PFSK-1 (cell line): ENCODE measurements at regions not wholly inside any gene's neighbourhood (a gene's known extent, or its start where the extent isn't known, plus 50 kb on each side); places are given as distances from the start of the nearest gene placed in this dataset.

Experiments used
- FOXP2 ChIP-seq: optimal IDR thresholded peaks from 2 replicates; pipeline ENCODE3; 2011; ENCODE audit warnings: borderline replicate concordance, control low read depth, inconsistent platforms; ENCODE audit not compliant: insufficient read depth; ENCODE audit errors: extremely low read length, extremely low read depth
- POLR2AphosphoS5 ChIP-seq: IDR thresholded peaks from 2 replicates; pipeline ENCODE4 v1.6.1; 2012; ENCODE audit warnings: low read depth, mild to moderate bottlenecking, control low read depth, low read length, moderate library complexity
- SIN3A ChIP-seq: IDR thresholded peaks from 2 replicates; pipeline ENCODE4 v1.6.1; 2012; ENCODE audit warnings: mild to moderate bottlenecking, low read length, moderate library complexity, borderline replicate concordance; ENCODE audit not compliant: insufficient read depth
- TAF1 ChIP-seq: IDR thresholded peaks from 2 replicates; pipeline ENCODE4 v1.6.1; 2012; ENCODE audit warnings: low read length, control low read depth, borderline replicate concordance; ENCODE audit not compliant: insufficient read depth
- TF ChIP-seq, protein P1 (sequence below), 2 experiments: IDR thresholded peaks; 2 replicates each; pipeline versions ENCODE4 v1.6.1 to v1.8.0; 2011 to 2012; ENCODE audit warnings: low read depth in 2 of 2, low read length in 2 of 2, control low read depth in 1 of 2, inconsistent platforms in 1 of 2, mild to moderate bottlenecking in 1 of 2, moderate library complexity in 1 of 2; ENCODE audit not compliant: insufficient read depth in 1 of 2

DNA sequence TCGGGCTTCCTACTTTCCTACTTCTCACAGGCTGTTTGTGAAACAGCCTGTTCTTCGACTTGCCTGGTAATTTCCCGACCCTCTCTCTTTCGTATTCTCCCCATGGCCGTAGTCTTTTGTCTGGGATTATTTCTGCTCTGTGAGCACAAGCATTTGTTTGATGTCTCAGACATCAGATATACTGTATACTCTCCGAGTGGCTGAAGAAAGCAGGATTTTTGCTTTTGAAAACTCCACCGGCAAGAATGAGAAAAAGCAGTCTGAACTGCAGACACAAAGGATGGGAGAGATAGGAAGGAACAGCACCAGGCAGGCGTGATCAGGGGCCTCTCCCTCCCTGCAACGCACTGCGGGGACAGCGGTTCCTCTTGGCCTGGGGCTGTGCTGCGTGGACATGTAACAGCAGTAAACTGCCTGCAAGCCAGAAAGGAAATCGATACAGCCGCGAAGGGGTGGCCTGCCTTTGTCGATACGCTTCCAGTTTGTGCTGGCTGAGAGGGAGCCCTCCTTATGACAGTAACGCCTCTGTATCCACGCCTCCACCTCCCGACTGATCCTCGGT, 313.9 kb upstream of the TLE4 start:
- no peak for TF ChIP-seq POLR2AphosphoS5
- no peak for TF ChIP-seq FOXP2
- TF ChIP-seq TAF1: no peak
- TF ChIP-seq, protein P1, sequence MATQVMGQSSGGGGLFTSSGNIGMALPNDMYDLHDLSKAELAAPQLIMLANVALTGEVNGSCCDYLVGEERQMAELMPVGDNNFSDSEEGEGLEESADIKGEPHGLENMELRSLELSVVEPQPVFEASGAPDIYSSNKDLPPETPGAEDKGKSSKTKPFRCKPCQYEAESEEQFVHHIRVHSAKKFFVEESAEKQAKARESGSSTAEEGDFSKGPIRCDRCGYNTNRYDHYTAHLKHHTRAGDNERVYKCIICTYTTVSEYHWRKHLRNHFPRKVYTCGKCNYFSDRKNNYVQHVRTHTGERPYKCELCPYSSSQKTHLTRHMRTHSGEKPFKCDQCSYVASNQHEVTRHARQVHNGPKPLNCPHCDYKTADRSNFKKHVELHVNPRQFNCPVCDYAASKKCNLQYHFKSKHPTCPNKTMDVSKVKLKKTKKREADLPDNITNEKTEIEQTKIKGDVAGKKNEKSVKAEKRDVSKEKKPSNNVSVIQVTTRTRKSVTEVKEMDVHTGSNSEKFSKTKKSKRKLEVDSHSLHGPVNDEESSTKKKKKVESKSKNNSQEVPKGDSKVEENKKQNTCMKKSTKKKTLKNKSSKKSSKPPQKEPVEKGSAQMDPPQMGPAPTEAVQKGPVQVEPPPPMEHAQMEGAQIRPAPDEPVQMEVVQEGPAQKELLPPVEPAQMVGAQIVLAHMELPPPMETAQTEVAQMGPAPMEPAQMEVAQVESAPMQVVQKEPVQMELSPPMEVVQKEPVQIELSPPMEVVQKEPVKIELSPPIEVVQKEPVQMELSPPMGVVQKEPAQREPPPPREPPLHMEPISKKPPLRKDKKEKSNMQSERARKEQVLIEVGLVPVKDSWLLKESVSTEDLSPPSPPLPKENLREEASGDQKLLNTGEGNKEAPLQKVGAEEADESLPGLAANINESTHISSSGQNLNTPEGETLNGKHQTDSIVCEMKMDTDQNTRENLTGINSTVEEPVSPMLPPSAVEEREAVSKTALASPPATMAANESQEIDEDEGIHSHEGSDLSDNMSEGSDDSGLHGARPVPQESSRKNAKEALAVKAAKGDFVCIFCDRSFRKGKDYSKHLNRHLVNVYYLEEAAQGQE (IDR thresholded peaks at IDR 0.05; ENCODE audit: insufficient read depth in 1 of 2, low read depth in 2 of 2, low read length in 2 of 2): no peak
- no peak for TF ChIP-seq SIN3A

DNA sequence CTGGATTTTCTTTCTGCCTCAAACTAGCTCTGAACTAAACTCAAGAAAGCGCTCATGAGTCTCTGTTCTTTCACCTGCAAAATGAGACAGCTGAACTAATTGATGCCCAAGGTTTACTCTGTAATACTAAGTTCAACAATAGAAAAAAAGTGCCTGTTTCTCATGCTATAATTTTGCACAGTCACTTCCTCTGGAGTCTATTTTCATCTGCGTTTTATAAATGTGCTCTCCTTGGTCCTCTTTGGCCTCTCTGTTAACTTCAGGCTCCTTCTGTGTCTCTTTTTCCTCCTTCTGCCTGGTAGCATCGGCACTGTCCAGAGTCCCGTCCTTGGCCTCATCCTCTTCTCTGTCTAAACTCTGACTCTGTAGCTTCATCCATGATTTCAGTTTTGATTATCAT, 311.9 kb upstream of the TLE4 start:
- TF ChIP-seq FOXP2 (no peak), POLR2AphosphoS5 (no peak), TAF1 (no peak), SIN3A (no peak)
- TF ChIP-seq, protein P1 (IDR thresholded peaks at IDR 0.05; ENCODE audit: insufficient read depth in 1 of 2, low read depth in 2 of 2, low read length in 2 of 2): no peak

DNA sequence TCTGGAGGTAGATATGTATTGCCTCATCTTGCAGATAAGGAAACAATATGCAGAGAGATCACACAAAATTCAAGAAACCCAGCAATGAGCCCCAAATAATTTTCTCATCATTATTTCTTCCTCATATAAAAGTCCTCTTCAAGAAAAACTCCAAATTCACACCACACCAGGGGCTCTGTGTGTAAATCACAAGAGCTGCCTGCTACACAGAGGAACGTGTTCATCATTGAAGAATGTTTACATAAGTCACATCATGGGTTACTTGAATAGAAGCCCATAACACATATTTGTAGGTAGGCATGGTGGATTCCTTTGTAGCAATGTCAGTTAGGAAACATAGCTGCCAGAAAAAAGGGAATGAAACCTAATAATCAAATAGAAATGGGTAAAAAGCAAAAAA, 308.1 kb upstream of the TLE4 start:
- no peak for TF ChIP-seq TAF1
- TF ChIP-seq FOXP2: no peak
- no peak for TF ChIP-seq SIN3A
- TF ChIP-seq, protein P1 (IDR thresholded peaks at IDR 0.05; ENCODE audit: insufficient read depth in 1 of 2, low read depth in 2 of 2, low read length in 2 of 2): no peak
- TF ChIP-seq POLR2AphosphoS5: no peak

DNA sequence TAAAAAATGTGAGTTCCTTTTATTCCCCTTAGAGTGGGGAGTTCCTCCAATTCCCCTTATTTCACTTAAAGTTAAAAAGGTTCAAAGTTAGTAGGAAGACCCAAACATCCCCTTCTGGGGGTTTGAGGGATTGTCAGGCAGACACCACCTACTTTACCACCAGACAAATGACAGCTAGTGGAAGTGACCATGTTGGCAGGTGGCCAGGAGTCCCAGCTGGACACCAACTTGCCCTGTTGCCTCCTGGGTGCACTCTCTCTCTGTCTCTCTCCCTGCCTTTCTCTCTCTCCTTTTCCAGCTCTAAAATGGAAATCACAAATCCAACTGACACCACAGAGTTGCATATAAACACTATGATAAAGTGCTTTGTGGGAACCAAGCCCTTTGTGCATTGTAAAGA, 307.7 kb upstream of the TLE4 start:
- TF ChIP-seq TAF1 (no peak), SIN3A (no peak), POLR2AphosphoS5 (no peak), FOXP2 (no peak)
- TF ChIP-seq, protein P1 (IDR thresholded peaks at IDR 0.05; ENCODE audit: insufficient read depth in 1 of 2, low read depth in 2 of 2, low read length in 2 of 2): no peak
